MM.1S (cell line): ENCODE measurements at regions not wholly inside any gene's neighbourhood (a gene's known extent, or its start where the extent isn't known, plus 50 kb on each side); places are given as distances from the start of the nearest gene placed in this dataset.

ENCODE experiments used
- DNase-seq: peaks from one replicate; pipeline ENCODE4 v3.0.0-alpha.2; 2015
- H2AFZ ChIP-seq: fragments of 300-600 bp; sonication (generic); 2 replicates; pipeline ENCODE4 v1.6.0; 2016; ENCODE audit warnings: antibody characterized with exemption, low read length
- H3F3A ChIP-seq: fragments of 300-600 bp; sonication (generic); 2 replicates; pipeline ENCODE4 v1.6.1; 2016; ENCODE audit warnings: mild to moderate bottlenecking, antibody characterized with exemption, low read length, moderate library complexity, mixed read lengths; ENCODE audit not compliant: insufficient read depth
- H3K27ac ChIP-seq: fragments of 300-600 bp; sonication (generic); 2 replicates; pipeline ENCODE4 v1.5.1; 2016; ENCODE audit warnings: mild to moderate bottlenecking, low read length
- H3K27me3 ChIP-seq: fragments of 300-600 bp; sonication (generic); replicated peaks from 2 replicates; pipeline ENCODE4 v1.6.0; 2016; ENCODE audit warnings: low read length; ENCODE audit not compliant: insufficient read depth
- H3K36me3 ChIP-seq: fragments of 300-600 bp; sonication (generic); replicated peaks from 2 replicates; pipeline ENCODE4 v1.6.1; 2016; ENCODE audit warnings: mild to moderate bottlenecking, low read length, mixed read lengths; ENCODE audit not compliant: insufficient read depth
- H3K4me1 ChIP-seq: fragments of 300-600 bp; sonication (generic); 2 replicates; pipeline ENCODE4 v1.6.1; 2016; ENCODE audit warnings: low read length, mixed read lengths
- H3K4me2 ChIP-seq: fragments of 300-600 bp; sonication (generic); 2 replicates; pipeline ENCODE4 v1.6.0; 2016; ENCODE audit warnings: low read depth, low read length
- H3K4me3 ChIP-seq: fragments of 300-600 bp; sonication (generic); 2 replicates; pipeline ENCODE4 v1.5.1; 2016; ENCODE audit warnings: low read length, mixed read lengths
- H3K79me2 ChIP-seq: fragments of 300-600 bp; sonication (generic); 2 replicates; pipeline ENCODE4 v1.6.1; 2016; ENCODE audit warnings: mixed run types, low read length, mixed read lengths
- H3K9ac ChIP-seq: fragments of 300-600 bp; sonication (generic); 2 replicates; pipeline ENCODE4 v1.6.1; 2016; ENCODE audit warnings: low read length, mixed read lengths
- H3K9me2 ChIP-seq: fragments of 300-600 bp; sonication (generic); replicated peaks from 2 replicates; pipeline ENCODE4 v1.6.1; 2016; ENCODE audit warnings: mild to moderate bottlenecking, low read length, mixed read lengths; ENCODE audit not compliant: insufficient read depth
- H3K9me3 ChIP-seq: fragments of 300-600 bp; sonication (generic); replicated peaks from 2 replicates; pipeline ENCODE4 v1.6.1; 2016; ENCODE audit warnings: mild to moderate bottlenecking, low read length, mixed read lengths; ENCODE audit not compliant: insufficient read depth
- H4K20me1 ChIP-seq: fragments of 300-600 bp; sonication (generic); 2 replicates; pipeline ENCODE4 v1.6.1; 2016; ENCODE audit warnings: mild to moderate bottlenecking, low read length, moderate library complexity, mixed read lengths; ENCODE audit not compliant: insufficient read depth
- EZH2 ChIP-seq: fragments of 300-600 bp; sonication (generic); optimal IDR thresholded peaks from 2 replicates; pipeline ENCODE3; 2017; ENCODE audit warnings: low read depth, mild to moderate bottlenecking, antibody characterized with exemption, low read length, mixed read lengths
- EZH2phosphoT487 ChIP-seq: fragments of 300-600 bp; sonication (generic); IDR thresholded peaks from 2 replicates; pipeline ENCODE4 v1.6.1; 2018; ENCODE audit warnings: antibody characterized with exemption, low read length
- TF ChIP-seq, protein P1 (sequence below): fragments of 300-600 bp; sonication (generic); IDR thresholded peaks from 2 replicates; pipeline ENCODE4 v1.5.1; 2016; ENCODE audit warnings: antibody characterized with exemption, low read length, mixed read lengths

- Histone ChIP-seq H3K36me3 (no peaks in the 10 kb centered on the region), H3K27me3 (no peaks in the 10 kb centered on the region), H3K79me2 (no peaks in the 10 kb centered on the region), H3K9me2 (no peaks in the 10 kb centered on the region), H3K4me3 (no peak overlapping the region), H3K4me1 (no peaks in the 10 kb centered on the region), H3K9me3 (no peaks in the 10 kb centered on the region), H3K9ac (no peak overlapping the region), H2AFZ (no peak overlapping the region), H3K4me2 (no peak overlapping the region), H4K20me1 (no peaks in the 10 kb centered on the region), H3K27ac (no peak overlapping the region), H3F3A (no peaks in the 10 kb centered on the region)
- DNase-seq = no peak
- no peak for TF ChIP-seq EZH2
- no peak for TF ChIP-seq EZH2phosphoT487
- TF ChIP-seq, protein P1, sequence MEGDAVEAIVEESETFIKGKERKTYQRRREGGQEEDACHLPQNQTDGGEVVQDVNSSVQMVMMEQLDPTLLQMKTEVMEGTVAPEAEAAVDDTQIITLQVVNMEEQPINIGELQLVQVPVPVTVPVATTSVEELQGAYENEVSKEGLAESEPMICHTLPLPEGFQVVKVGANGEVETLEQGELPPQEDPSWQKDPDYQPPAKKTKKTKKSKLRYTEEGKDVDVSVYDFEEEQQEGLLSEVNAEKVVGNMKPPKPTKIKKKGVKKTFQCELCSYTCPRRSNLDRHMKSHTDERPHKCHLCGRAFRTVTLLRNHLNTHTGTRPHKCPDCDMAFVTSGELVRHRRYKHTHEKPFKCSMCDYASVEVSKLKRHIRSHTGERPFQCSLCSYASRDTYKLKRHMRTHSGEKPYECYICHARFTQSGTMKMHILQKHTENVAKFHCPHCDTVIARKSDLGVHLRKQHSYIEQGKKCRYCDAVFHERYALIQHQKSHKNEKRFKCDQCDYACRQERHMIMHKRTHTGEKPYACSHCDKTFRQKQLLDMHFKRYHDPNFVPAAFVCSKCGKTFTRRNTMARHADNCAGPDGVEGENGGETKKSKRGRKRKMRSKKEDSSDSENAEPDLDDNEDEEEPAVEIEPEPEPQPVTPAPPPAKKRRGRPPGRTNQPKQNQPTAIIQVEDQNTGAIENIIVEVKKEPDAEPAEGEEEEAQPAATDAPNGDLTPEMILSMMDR = no peak
Measured at GRCh38 chr7:36005876-36006275, 147.2 kb upstream of the EEPD1 start.

DNA sequence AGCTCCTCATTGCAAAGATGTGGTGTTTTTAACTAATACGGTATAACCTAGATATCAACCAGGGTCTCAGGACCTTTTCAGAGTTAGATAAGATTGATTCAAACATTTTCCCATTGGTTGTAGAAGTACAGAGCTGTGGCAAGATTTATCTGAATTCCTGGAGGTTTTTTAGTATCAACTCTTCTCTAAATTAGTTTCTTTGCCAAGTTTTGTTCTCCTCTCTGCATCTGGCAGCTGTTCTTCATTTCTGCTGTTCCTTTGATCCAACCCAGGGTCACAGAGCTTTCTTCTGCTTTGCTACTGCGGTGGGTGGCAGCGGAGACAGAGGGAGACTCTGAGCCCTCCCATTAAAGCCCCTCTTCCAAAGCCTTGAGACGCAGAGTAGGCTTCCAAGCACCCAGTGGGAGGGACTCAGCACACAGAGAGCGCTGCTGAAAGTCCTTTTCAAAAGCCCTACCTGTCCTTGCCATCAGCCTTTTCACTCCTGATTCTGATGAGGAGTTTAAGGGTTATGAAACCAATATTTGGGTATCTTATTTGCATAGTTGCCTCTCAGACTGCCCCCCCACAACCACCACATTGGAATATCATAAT is 146.3 kb upstream of the EEPD1 start:
- Histone ChIP-seq H3K27ac (no peak overlapping the region), H2AFZ (no peak overlapping the region), H3K9me3 (no peaks in the 10 kb centered on the region), H3K4me2 (no peak overlapping the region), H3K36me3 (no peaks in the 10 kb centered on the region), H3K4me1 (no peaks in the 10 kb centered on the region), H3K4me3 (no peak overlapping the region), H3K9me2 (no peaks in the 10 kb centered on the region), H3F3A (no peaks in the 10 kb centered on the region), H3K27me3 (no peaks in the 10 kb centered on the region), H4K20me1 (no peaks in the 10 kb centered on the region), H3K9ac (no peak overlapping the region), H3K79me2 (no peaks in the 10 kb centered on the region)
- TF ChIP-seq, protein P1 = no peak
- no peak for TF ChIP-seq EZH2phosphoT487
- no peak for TF ChIP-seq EZH2
- no peak for DNase-seq

DNA sequence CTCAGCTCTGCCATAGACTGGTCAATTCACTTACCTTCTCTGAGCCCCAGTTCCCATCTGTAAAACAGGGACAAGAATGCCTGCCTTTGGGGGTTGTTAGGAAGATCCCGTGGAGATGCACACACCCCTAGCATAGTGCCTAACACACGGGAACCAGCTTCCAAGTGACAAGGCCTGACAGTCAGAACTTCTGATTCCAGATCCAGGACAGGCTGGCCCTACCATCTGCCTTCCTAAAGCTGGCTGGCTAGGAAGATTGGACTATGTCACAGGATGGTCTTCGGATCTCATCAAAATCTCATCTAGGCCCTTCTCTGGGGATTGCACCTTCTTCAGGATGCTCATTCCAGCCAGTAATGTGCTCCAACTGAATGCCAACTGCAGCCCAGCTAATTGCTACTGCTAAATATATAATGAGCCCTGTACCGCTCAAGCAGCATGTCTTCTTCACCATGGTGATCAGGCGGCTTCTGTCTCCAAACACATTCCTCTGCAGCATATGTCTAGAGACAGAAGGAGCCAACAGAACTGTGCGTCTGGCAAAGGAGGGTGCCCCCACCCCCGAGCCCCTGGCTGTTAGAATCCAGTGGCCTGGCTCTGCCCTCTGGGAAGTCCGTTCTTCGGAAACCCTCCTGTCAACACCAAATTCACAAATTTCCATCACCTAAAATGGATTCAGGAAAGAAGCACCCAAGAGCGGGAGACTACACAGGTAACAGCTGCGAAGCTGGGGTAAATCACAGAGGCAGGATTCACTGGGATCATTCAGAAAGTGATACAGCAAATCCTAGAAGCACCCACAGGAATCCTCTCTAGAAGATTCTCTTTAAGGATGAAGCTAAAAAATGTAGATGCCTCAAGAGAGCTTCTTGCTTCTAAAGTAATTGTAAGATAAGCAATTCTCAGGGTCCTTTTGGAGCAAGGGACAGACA is 142.1 kb upstream of the EEPD1 start:
- no peak overlapping the region for H2AFZ ChIP-seq
- no peaks in the 10 kb centered on the region for H4K20me1 ChIP-seq

More for the DNA sequence above, 142.1 kb upstream of the EEPD1 start:
- Histone ChIP-seq H3K27me3 (no peaks in the 10 kb centered on the region), H3K4me3 (no peak overlapping the region), H3K79me2 (no peaks in the 10 kb centered on the region), H3K9me2 (no peaks in the 10 kb centered on the region), H3K9ac (no peak overlapping the region), H3K4me2 (no peak overlapping the region), H3K27ac (no peak overlapping the region), H3F3A (no peaks in the 10 kb centered on the region), H3K9me3 (no peaks in the 10 kb centered on the region), H3K4me1 (no peaks in the 10 kb centered on the region), H3K36me3 (no peaks in the 10 kb centered on the region)
- no peak for DNase-seq
- TF ChIP-seq, protein P1 = no peak
- TF ChIP-seq EZH2 = no peak
- TF ChIP-seq EZH2phosphoT487 = no peak
